NCI-H2081 treated with DMSO at 0.1 percent for 48 hours (cell line): ENCODE measurements at regions not wholly inside any gene's neighbourhood (a gene's known extent, or its start where the extent isn't known, plus 50 kb on each side); places are given as distances from the start of the nearest gene placed in this dataset.

ENCODE experiments used
- DNase-seq: peaks from one replicate; lab custom pipeline; 2025; lab: John Stamatoyannopoulos, UW

- DNase-seq: no peak
These were observed 80.1 kb upstream of the CREB1 start for GRCh38 chr2:207449642-207450165.

- DNase-seq: no peak
These were observed 79.6 kb upstream of the CREB1 start for GRCh38 chr2:207450186-207450585.

GRCh38 chr2:207458582-207458981 is 71.2 kb upstream of the CREB1 start:
- DNase-seq: no peak

- no peak for DNase-seq
These were observed 69.6 kb upstream of the CREB1 start for GRCh38 chr2:207459990-207460757.

- DNase-seq: no peak
These were observed 66.3 kb upstream of the CREB1 start for GRCh38 chr2:207463433-207463832.

GRCh38 chr2:207464007-207464406 is 65.8 kb upstream of the CREB1 start:
- DNase-seq: no peak

- DNase-seq: no peak
These were observed 63.9 kb upstream of the CREB1 start for GRCh38 chr2:207465894-207466293.

- no peak for DNase-seq
These were observed 61.9 kb upstream of the CREB1 start for GRCh38 chr2:207467716-207468347.

GRCh38 chr2:207468488-207468887 is 61.3 kb upstream of the CREB1 start:
- no peak for DNase-seq

GRCh38 chr2:207469451-207469850 is 60.3 kb upstream of the CREB1 start:
- DNase-seq: peak; percentile 89

- no peak for DNase-seq
These were observed 59.6 kb upstream of the CREB1 start for GRCh38 chr2:207469943-207470729.

GRCh38 chr2:207471261-207471660 is 58.5 kb upstream of the CREB1 start:
- DNase-seq: no peak

GRCh38 chr2:207472343-207473048 is 57.3 kb upstream of the CREB1 start:
- no peak for DNase-seq

- peak; percentile 75 for DNase-seq
These were observed 56.5 kb upstream of the CREB1 start for GRCh38 chr2:207473049-207473930.

- no peak for DNase-seq
These were observed 55.9 kb upstream of the CREB1 start for GRCh38 chr2:207473931-207474235.

- no peak for DNase-seq
These were observed 54.8 kb upstream of the CREB1 start for GRCh38 chr2:207474863-207475485.

GRCh38 chr2:207475546-207475945 is 54.2 kb upstream of the CREB1 start:
- DNase-seq: no peak

GRCh38 chr2:207477896-207478295 is 51.9 kb upstream of the CREB1 start:
- no peak for DNase-seq

GRCh38 chr2:207478572-207478971 is 51.2 kb upstream of the CREB1 start:
- DNase-seq: no peak

- no peak for DNase-seq
These were observed 50.5 kb upstream of the CREB1 start for GRCh38 chr2:207479198-207479785.
